ENCODE measurements at regions not wholly inside any gene's neighbourhood (a gene's known extent, or its start where the extent isn't known, plus 50 kb on each side); places are given as distances from the start of the nearest gene placed in this dataset.

DNA sequence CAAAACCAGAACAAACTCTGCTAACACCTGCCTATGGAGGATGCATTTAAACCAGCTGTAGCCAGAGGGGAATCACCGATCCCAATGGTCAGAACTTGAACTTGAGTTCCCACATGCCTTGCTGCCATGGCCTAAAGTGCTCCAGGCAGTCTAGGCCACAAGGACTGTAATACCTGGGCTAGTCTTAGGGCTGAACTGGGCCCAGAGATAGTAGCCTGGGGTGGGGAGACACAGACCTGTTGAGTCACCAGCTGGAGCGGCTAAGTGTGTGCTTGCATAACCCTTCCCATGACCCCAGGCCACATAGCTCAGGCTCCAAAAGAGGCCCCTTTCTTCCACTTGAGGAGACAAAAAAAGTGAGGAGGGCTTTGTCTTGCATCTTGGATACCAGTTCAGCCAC, 515.0 kb upstream of the DDX18 start:
- TF ChIP-seq POLR2AphosphoS5 (IDR thresholded peaks at IDR 0.05) (no peak), CTCF (IDR thresholded peaks at IDR 0.05) (no peak), EP300 (IDR thresholded peaks at IDR 0.05) (no peak)

Data from gastroesophageal sphincter (tissue), 3 donors.